Stimulated activated effector memory CD8-positive, alpha-beta T cell treated with anti-CD3 and anti-CD28 coated beads, Interleukin-12 subunit alpha, Interleukin-12 subunit beta, amount 100 ng/mL, for 72 hours (primary cell): ENCODE measurements at regions not wholly inside any gene's neighbourhood (a gene's known extent, or its start where the extent isn't known, plus 50 kb on each side); places are given as distances from the start of the nearest gene placed in this dataset.

Source experiments
- ATAC-seq: fragments of 150-1000 bp; cut with Tn5 transposase; 2 replicates; pipeline ENCODE4 v1.10.0; 2021
- DNase-seq, 2 donors: peaks; one replicate each; pipeline ENCODE4 v3.0.0; 2021 to 2022; ENCODE audit warnings: low spot score in 2 of 2
- H3K27ac Mint-ChIP-seq: one replicate; pipeline ENCODE4 v1.8.0; 2022; ENCODE audit warnings: mild to moderate bottlenecking, mixed read lengths
- H3K36me3 Mint-ChIP-seq: one replicate; pipeline ENCODE4 v1.8.0; 2022; ENCODE audit warnings: mild to moderate bottlenecking, mixed read lengths
- H3K4me1 Mint-ChIP-seq: one replicate; pipeline ENCODE4 v1.8.0; 2022; ENCODE audit warnings: mixed read lengths
- H3K4me3 Mint-ChIP-seq: one replicate; pipeline ENCODE4 v1.8.0; 2022; ENCODE audit warnings: mild to moderate bottlenecking, mixed read lengths
- H3K9me3 Mint-ChIP-seq: one replicate; pipeline ENCODE4 v1.8.0; 2022; ENCODE audit warnings: mixed read lengths

- no peak overlapping the region for H3K27ac Mint-ChIP-seq
- H3K36me3 Mint-ChIP-seq: no peaks in the 10 kb centered on the region
- H3K4me3 Mint-ChIP-seq: no peak overlapping the region
- no peaks in the 10 kb centered on the region for H3K9me3 Mint-ChIP-seq
- H3K4me1 Mint-ChIP-seq: peaks cover 9% of the 10 kb centered on the region
- ATAC-seq (no peak), DNase-seq (no peak)
Observed at GRCh38 chr6:14804001-14804784, 441.7 kb upstream of the JARID2 start.

- Mint-ChIP-seq H3K9me3 (no peaks in the 10 kb centered on the region), H3K36me3 (no peaks in the 10 kb centered on the region), H3K27ac (no peak overlapping the region), H3K4me3 (no peak overlapping the region), H3K4me1 (peaks cover 7% of the 10 kb centered on the region)
- DNase-seq (no peak), ATAC-seq (no peak)
Observed at GRCh38 chr6:14804785-14805210, 441.1 kb upstream of the JARID2 start.

DNA sequence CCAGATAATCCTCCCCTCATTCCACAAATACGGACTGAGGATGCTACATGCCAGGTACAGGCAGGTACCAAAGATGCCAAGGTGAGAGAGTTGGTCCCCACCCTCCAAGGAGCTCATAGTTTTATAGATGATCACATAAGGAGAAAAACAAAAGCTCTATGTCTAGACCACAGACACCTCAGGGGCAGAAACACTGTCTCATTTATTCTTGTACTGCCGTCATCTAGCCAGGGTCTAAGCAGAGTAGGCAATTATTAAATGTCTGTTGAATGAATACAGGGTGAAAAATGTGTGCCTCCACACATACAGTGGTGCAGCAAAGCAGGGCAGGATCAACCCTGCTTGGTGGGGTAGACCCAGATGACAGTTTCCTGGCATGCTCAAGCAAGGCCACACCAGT, 439.8 kb upstream of the JARID2 start:
- H3K9me3 Mint-ChIP-seq: no peaks in the 10 kb centered on the region
- H3K4me3 Mint-ChIP-seq: no peak overlapping the region
- no peak for ATAC-seq
- peak overlapping the region; percentile 57 for H3K27ac Mint-ChIP-seq
- no peaks in the 10 kb centered on the region for H3K36me3 Mint-ChIP-seq
- no peak for DNase-seq
- no peaks in the 10 kb centered on the region for H3K4me1 Mint-ChIP-seq

- DNase-seq (no peak), ATAC-seq (no peak)
- no peaks in the 10 kb centered on the region for H3K4me1 Mint-ChIP-seq
- H3K4me3 Mint-ChIP-seq: no peak overlapping the region
- no peaks in the 10 kb centered on the region for H3K9me3 Mint-ChIP-seq
- no peak overlapping the region for H3K27ac Mint-ChIP-seq
- no peaks in the 10 kb centered on the region for H3K36me3 Mint-ChIP-seq
Observed at GRCh38 chr6:14807130-14807529, 438.7 kb upstream of the JARID2 start.

- Mint-ChIP-seq H3K36me3 (no peaks in the 10 kb centered on the region), H3K27ac (no peak overlapping the region), H3K9me3 (no peaks in the 10 kb centered on the region), H3K4me1 (no peaks in the 10 kb centered on the region), H3K4me3 (no peak overlapping the region)
- ATAC-seq: no peak
- no peak for DNase-seq
Observed at GRCh38 chr6:14807971-14808370, 437.9 kb upstream of the JARID2 start.

- Mint-ChIP-seq H3K4me1 (no peaks in the 10 kb centered on the region), H3K9me3 (no peaks in the 10 kb centered on the region), H3K27ac (no peak overlapping the region), H3K36me3 (no peaks in the 10 kb centered on the region), H3K4me3 (no peak overlapping the region)
- DNase-seq (no peak), ATAC-seq (no peak)
Observed at GRCh38 chr6:14810021-14810420, 435.8 kb upstream of the JARID2 start.

GRCh38 chr6:14811775-14812428, 434.0 kb upstream of the JARID2 start:
- no peaks in the 10 kb centered on the region for H3K4me1 Mint-ChIP-seq
- ATAC-seq (no peak), DNase-seq (no peak)
- no peak overlapping the region for H3K27ac Mint-ChIP-seq
- H3K4me3 Mint-ChIP-seq: no peak overlapping the region
- no peaks in the 10 kb centered on the region for H3K36me3 Mint-ChIP-seq
- no peaks in the 10 kb centered on the region for H3K9me3 Mint-ChIP-seq

DNA sequence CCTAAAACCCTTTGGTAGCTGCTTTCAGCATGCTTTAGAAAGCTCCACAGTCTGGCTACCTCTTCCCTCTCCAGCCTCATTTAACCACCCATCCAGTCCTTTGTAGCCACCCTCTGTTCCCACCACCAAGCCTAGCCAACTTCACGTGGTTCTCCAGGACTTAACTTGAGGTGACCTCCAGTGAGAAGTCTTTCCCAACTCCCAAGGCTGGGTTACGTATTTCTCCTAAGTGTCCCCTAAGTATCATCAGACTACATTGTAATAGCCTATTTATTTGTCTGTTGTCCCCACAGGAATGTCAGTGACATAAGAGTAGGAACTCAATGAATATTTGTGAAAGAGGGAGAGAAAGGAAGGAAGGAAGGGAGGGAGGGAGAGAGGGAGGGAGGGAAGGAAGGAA, 431.9 kb upstream of the JARID2 start:
- Mint-ChIP-seq H3K36me3 (no peaks in the 10 kb centered on the region), H3K9me3 (no peaks in the 10 kb centered on the region), H3K27ac (no peak overlapping the region), H3K4me3 (no peak overlapping the region), H3K4me1 (peaks cover 5% of the 10 kb centered on the region)
- ATAC-seq: no peak
- DNase-seq: no peak

- ATAC-seq (no peak), DNase-seq (no peak)
- H3K9me3 Mint-ChIP-seq: no peaks in the 10 kb centered on the region
- peaks cover 25% of the 10 kb centered on the region for H3K4me1 Mint-ChIP-seq
- no peaks in the 10 kb centered on the region for H3K36me3 Mint-ChIP-seq
- no peak overlapping the region for H3K27ac Mint-ChIP-seq
- no peak overlapping the region for H3K4me3 Mint-ChIP-seq
Observed at GRCh38 chr6:14816116-14816859, 429.6 kb upstream of the JARID2 start.

DNA sequence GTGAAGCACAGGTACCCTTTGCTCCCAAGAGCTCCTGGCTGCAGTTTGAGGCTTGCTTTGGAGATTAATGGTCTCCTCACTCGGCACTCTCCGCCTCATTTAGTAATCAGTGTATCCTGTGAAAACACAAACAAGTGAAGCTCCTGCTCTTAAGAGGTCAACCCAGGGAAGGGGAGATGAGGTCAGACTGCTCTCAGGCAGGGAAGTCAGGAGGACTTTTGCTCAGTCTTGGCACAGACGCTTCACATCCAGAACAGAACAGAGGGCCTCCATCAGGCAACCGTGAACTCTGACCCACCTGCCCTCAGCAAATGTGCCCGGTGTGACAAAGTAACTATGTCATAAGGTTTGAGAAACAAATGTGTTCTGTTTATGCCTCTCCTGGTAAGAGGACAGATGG, 428.8 kb upstream of the JARID2 start:
- DNase-seq: no peak
- H3K4me3 Mint-ChIP-seq: no peak overlapping the region
- H3K36me3 Mint-ChIP-seq: no peaks in the 10 kb centered on the region
- H3K9me3 Mint-ChIP-seq: no peaks in the 10 kb centered on the region
- no peak for ATAC-seq
- H3K4me1 Mint-ChIP-seq: peaks cover 25% of the 10 kb centered on the region
- H3K27ac Mint-ChIP-seq: no peak overlapping the region

- H3K9me3 Mint-ChIP-seq: no peaks in the 10 kb centered on the region
- ATAC-seq: no peak
- H3K36me3 Mint-ChIP-seq: no peaks in the 10 kb centered on the region
- H3K27ac Mint-ChIP-seq: peak overlapping the region; percentile 32
- no peak for DNase-seq
- peaks cover 25% of the 10 kb centered on the region for H3K4me1 Mint-ChIP-seq
- H3K4me3 Mint-ChIP-seq: no peak overlapping the region
Observed at GRCh38 chr6:14818422-14818884, 427.4 kb upstream of the JARID2 start.

DNA sequence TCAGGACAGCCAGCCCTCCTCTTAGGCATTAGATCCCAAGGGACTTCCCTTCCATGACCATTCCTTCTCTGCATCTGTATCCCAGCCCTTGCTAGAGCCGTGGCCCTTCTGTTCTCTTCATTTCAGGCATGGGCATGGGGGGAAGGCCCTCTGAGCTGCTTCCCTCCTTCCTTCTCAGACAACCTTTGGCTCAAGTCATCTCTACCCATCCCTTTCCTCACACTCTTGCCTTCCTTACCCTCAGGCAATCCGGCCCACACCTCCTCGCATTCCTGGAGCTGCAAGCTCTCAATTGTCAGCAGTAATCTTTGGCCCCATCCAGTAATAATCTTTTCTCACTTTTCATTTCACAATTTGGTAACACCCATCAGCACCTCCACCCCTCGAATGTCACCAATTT, 426.9 kb upstream of the JARID2 start:
- DNase-seq (no peak), ATAC-seq (no peak)
- peak overlapping the region; percentile 32 for H3K27ac Mint-ChIP-seq
- no peak overlapping the region for H3K4me3 Mint-ChIP-seq
- H3K4me1 Mint-ChIP-seq: peaks cover 25% of the 10 kb centered on the region
- no peaks in the 10 kb centered on the region for H3K9me3 Mint-ChIP-seq
- no peaks in the 10 kb centered on the region for H3K36me3 Mint-ChIP-seq

DNA sequence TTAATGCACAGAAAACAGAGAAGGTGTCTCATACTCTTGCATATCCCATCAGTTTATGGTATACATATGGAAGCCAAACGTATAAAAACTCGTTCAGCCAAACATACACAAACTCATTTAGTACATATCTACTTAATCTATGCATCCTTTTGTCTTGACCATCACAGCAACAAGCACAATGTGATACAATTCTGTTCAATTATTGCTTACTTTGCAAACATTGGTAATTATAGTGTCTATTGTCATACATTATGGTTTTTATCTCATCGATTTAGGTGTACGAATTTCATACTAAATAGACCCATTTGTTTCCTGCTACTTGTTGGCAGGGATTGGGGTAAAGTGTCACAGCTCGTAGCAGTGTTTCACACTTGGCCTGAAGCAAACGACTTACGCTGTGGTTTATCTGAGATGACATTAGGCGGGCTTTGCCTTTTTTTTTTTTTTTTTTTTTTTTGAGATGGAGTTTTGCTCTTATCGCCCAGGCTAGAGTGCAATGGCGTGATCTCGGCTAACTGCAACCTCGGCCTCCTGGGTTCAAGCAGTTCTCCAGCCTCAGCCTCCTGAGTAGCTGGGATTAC, 425.9 kb upstream of the JARID2 start:
- Mint-ChIP-seq H3K9me3 (no peaks in the 10 kb centered on the region), H3K4me3 (no peak overlapping the region), H3K36me3 (no peaks in the 10 kb centered on the region), H3K27ac (no peak overlapping the region), H3K4me1 (peaks cover 25% of the 10 kb centered on the region)
- ATAC-seq (no peak), DNase-seq (no peak)

DNA sequence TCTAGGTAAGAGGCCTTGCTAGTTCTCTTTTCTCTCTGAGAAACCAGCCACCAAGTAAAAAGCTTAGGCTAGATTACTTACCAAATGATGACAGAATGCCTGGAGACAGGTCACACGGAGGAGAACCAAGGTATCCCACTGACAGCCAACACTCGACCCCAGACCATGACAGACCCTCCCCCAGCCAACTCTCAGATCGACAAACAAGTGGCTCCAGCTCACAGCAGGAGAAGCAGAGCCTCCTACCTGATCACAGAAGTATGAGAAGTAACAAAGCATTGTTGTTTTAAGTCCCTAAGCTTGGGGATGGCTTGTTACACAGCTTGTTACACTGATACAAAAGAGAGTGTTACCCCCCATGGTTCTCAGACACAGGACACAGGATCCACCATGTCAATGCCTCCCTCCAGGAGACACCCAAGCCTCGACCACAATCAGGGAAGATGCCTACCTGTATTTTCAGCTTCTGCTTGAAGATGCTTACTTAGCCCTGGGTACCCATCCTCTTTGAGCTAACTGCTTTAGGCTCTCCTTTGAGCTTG, 423.8 kb upstream of the JARID2 start:
- DNase-seq: no peak
- Mint-ChIP-seq H3K9me3 (no peaks in the 10 kb centered on the region), H3K36me3 (no peaks in the 10 kb centered on the region), H3K27ac (no peak overlapping the region), H3K4me3 (no peak overlapping the region), H3K4me1 (peaks cover 25% of the 10 kb centered on the region)
- no peak for ATAC-seq

DNA sequence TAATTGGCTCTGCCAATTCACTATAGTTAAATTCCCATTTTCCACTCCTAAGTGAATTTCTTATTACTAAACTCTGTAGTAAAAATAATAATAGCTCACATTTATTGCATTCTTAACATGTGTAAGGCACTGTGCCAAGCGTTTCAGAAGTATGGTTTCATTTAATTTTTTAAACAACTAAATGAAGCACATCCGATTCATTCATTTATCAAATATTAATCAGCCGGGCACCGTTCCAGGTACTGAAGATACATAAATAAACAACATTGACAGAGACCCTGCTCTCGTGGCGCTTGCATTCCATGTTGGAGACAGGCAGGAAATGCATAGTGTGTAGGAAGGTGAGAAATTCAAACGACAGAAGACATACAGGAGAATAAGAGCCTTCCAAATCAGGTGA, 423.2 kb upstream of the JARID2 start:
- Mint-ChIP-seq H3K4me3 (no peak overlapping the region), H3K27ac (no peak overlapping the region), H3K36me3 (no peaks in the 10 kb centered on the region), H3K4me1 (peaks cover 25% of the 10 kb centered on the region), H3K9me3 (no peaks in the 10 kb centered on the region)
- DNase-seq (no peak), ATAC-seq (no peak)
